CD4-positive, alpha-beta T cell treated with Interleukin-17A for 1 hour (primary cell): ENCODE measurements at regions not wholly inside any gene's neighbourhood (a gene's known extent, or its start where the extent isn't known, plus 50 kb on each side); places are given as distances from the start of the nearest gene placed in this dataset.
"Not testable (repeated sequence)": the region's sequence is repeated elsewhere in the genome, so short reads cannot be mapped to it uniquely, and the experiment has no call there.

ENCODE experiments used
- DNase-seq: peaks from one replicate; pipeline ENCODE4 v3.0.0-alpha.2; 2020

- no peak for DNase-seq
Measured at GRCh38 chr2:194567661-194568017, 1089.4 kb upstream of the SLC39A10 start.

GRCh38 chr2:194566907-194567660, 1089.9 kb upstream of the SLC39A10 start:
- DNase-seq = no peak

GRCh38 chr2:194564422-194564821, 1092.6 kb upstream of the SLC39A10 start:
- DNase-seq = no peak

- DNase-seq = no peak
Measured at GRCh38 chr2:194562329-194562728, 1094.7 kb upstream of the SLC39A10 start.

GRCh38 chr2:194559964-194560363, 1097.1 kb upstream of the SLC39A10 start:
- no peak for DNase-seq

- DNase-seq = no peak
Measured at GRCh38 chr2:194559523-194559922, 1097.5 kb upstream of the SLC39A10 start.

GRCh38 chr2:194557993-194558392, 1099.0 kb upstream of the SLC39A10 start:
- DNase-seq = no peak

GRCh38 chr2:194556629-194557028, 1100.4 kb upstream of the SLC39A10 start:
- no peak for DNase-seq

GRCh38 chr2:194553980-194554379, 1103.0 kb upstream of the SLC39A10 start:
- no peak for DNase-seq

- DNase-seq = no peak
Measured at GRCh38 chr2:194550702-194551101, 1106.3 kb upstream of the SLC39A10 start.

- no peak for DNase-seq
Measured at GRCh38 chr2:194549387-194549786, 1107.6 kb upstream of the SLC39A10 start.

- DNase-seq = no peak
Measured at GRCh38 chr2:194545978-194546377, 1111.0 kb upstream of the SLC39A10 start.

GRCh38 chr2:194539425-194539824, 1117.6 kb upstream of the SLC39A10 start:
- DNase-seq = no peak

GRCh38 chr2:194526121-194526520, 1130.9 kb upstream of the SLC39A10 start:
- no peak for DNase-seq

- DNase-seq = no peak
Measured at GRCh38 chr2:194514281-194514680, 1142.7 kb upstream of the SLC39A10 start.

- DNase-seq = not testable (repeated sequence)
Measured at GRCh38 chr2:194511070-194511469, 1146.0 kb upstream of the SLC39A10 start.

GRCh38 chr2:194504876-194505275, 1152.2 kb upstream of the SLC39A10 start:
- DNase-seq = not testable (repeated sequence)

GRCh38 chr2:194495046-194495445, 1162.0 kb upstream of the SLC39A10 start:
- no peak for DNase-seq

- DNase-seq = no peak
Measured at GRCh38 chr2:194494401-194494800, 1162.6 kb upstream of the SLC39A10 start.

GRCh38 chr2:194491409-194492115, 1165.5 kb upstream of the SLC39A10 start:
- no peak for DNase-seq

GRCh38 chr2:194486326-194486725, 1170.7 kb upstream of the SLC39A10 start:
- DNase-seq = no peak

GRCh38 chr2:194483041-194483440, 1174.0 kb upstream of the SLC39A10 start:
- no peak for DNase-seq

- no peak for DNase-seq
Measured at GRCh38 chr2:194465641-194466040, 1191.4 kb upstream of the SLC39A10 start.

- no peak for DNase-seq
Measured at GRCh38 chr2:194464964-194465638, 1191.9 kb upstream of the SLC39A10 start.
